K562 (cell line): ENCODE measurements at regions not wholly inside any gene's neighbourhood (a gene's known extent, or its start where the extent isn't known, plus 50 kb on each side); places are given as distances from the start of the nearest gene placed in this dataset.

Source experiments
- STAT5B ChIP-seq: fragments of 250-450 bp; sonication (Bioruptor Pico); IDR thresholded peaks from 2 replicates; pipeline ENCODE4 v1.8.0; 2021; ENCODE audit warnings: mild to moderate bottlenecking, inconsistent platforms
- USF2 ChIP-seq: sonication (generic); formaldehyde crosslinking; IDR thresholded peaks from 2 replicates; pipeline ENCODE4 v1.5.0; 2020; ENCODE audit warnings: missing genetic modification reagents
- ZBED1 ChIP-seq: IDR thresholded peaks from 2 replicates; pipeline ENCODE4 v1.6.1; 2014

- no peak for TF ChIP-seq STAT5B (CRISPR knock-in tag)
- no peak for TF ChIP-seq USF2 (CRISPR knock-in tag)
- TF ChIP-seq ZBED1, result no peak
Measured at GRCh38 chr14:97415907-97416306, 618.7 kb downstream of the VRK1 start.
